ENCODE measurements at regions not wholly inside any gene's neighbourhood (a gene's known extent, or its start where the extent isn't known, plus 50 kb on each side); places are given as distances from the start of the nearest gene placed in this dataset.
"Not testable (repeated sequence)": the region's sequence is repeated elsewhere in the genome, so short reads cannot be mapped to it uniquely, and the experiment has no call there.

- no peak for DNase-seq
These were observed 599.0 kb upstream of the TPK1 start for GRCh38 chr7:145434811-145435210.

- no peak for DNase-seq
These were observed 596.0 kb upstream of the TPK1 start for GRCh38 chr7:145431834-145432233.

DNA sequence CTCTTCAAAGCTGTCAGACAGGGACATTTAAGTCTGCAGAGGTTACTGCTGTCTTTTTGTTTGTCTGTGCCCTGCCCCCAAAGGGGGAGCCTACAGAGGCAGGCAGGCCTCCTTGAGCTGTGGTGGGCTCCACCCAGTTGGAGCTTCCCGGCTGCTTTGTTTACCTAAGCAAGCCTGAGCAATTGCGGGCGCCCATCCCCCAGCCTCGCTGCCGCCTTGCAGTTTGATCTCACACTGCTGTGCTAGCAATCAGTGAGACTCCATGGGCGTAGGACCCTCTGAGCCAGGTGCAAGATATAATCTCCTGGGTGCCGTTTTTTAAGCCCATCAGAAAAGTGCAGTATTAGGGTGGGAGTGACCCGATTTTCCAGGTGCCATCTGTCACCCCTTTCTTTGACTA is 582.6 kb upstream of the TPK1 start:
- DNase-seq: not testable (repeated sequence)

- no peak for DNase-seq
These were observed 575.2 kb upstream of the TPK1 start for GRCh38 chr7:145411066-145411465.

- no peak for DNase-seq
These were observed 562.9 kb upstream of the TPK1 start for GRCh38 chr7:145398758-145399157.

DNA sequence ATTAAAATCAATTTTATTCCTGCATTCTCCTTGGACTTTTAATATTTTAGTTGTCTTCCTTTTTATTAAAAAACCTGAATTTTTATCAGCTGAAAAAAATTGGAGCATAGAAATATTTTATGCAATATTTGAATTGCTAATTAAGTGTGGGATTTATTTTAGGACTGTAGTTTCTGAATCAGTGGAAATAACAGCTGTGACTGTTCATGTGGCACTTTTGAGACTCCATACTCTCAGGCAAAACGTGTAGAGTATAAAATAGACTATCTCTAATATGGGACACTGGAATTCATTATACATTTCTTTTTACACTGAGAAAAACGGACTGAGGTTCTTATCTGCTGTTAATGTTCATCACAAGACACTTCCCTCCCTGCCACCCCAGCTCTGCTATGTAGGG is 558.3 kb upstream of the TPK1 start:
- DNase-seq: no peak

GRCh38 chr7:145382762-145383161 is 546.9 kb upstream of the TPK1 start:
- DNase-seq: no peak

- no peak for DNase-seq
These were observed 542.3 kb upstream of the TPK1 start for GRCh38 chr7:145378197-145378596.

- DNase-seq: no peak
These were observed 524.8 kb upstream of the TPK1 start for GRCh38 chr7:145360511-145361100.

- no peak for DNase-seq
These were observed 514.5 kb upstream of the TPK1 start for GRCh38 chr7:145350334-145350733.

GRCh38 chr7:145349452-145349851 is 513.6 kb upstream of the TPK1 start:
- DNase-seq: not testable (repeated sequence)

GRCh38 chr7:145347271-145347670 is 511.4 kb upstream of the TPK1 start:
- DNase-seq: no peak

- DNase-seq: no peak
These were observed 503.5 kb upstream of the TPK1 start for GRCh38 chr7:145339319-145339718.

DNA sequence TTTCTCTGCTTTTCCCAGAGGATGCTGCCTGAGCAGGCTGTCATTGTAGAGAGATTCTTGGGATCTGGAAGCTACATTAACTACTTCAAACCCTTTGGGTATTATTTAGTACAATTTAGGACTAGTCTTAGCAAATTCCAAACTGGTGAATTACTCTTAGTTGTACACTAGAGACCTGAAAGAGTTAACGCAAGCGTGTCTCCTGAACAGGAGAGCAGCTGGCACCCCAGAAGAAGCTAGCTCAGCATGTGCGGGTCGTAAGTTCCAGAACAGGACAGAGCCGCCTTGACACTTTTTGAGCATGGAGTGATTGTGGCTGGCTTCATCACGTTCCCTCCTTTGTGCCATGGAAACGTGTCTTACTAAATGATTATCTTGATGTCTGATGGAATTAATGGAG is 495.7 kb upstream of the TPK1 start:
- DNase-seq: no peak

DNA sequence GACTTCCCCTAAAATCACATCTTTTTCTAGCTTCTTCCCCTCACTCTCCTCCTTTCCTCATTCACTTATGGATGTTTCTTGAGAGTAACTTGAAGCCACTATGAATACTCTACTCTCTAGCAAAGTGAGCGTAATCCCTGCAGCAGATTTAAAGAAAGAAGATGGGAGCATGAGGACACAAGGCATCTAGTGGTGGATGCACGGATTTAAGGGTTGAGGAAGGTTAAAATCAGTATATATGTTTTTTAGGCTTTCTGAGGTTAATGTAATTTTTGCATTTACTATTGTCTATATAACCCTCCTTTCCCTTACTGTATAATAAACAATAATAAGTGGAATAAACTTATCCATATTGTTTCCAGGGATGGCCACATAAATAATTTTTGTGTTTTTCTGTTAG is 495.2 kb upstream of the TPK1 start:
- DNase-seq: no peak

DNA sequence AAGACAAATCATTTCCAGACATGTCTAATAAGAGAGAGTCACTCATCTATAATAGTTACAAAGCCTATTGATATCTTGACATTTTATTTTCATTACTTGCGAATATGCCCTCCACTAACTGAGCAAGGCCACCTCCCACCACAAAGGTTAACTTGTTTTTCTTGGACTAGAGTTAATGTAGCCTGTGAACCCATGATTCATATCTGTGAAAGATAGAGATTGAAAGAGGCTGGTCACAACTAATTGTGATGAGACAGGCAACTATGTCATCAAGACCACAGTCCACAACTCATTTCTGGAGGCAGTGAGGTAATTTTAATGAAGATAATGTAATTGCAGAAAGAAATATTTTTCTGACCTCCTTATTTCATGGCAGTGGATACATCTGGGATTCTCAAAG is 491.8 kb upstream of the TPK1 start:
- no peak for DNase-seq

DNA sequence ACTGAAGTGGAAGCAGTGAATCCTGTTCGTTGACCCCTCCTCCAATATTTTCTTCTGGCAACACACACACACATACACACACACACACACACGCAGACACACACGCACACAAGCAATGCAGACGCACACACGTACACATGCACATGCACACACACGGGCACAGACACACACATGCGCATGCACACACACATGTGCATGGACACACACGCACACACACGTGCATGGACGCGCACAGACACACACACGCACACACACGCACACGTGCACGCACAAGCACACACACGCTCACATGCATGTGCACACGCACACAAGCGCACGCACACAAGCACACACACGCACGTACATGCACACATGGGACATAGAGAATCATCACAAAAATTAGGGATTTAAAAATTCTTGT is 488.2 kb upstream of the TPK1 start:
- no peak for DNase-seq

- no peak for DNase-seq
These were observed 477.7 kb upstream of the TPK1 start for GRCh38 chr7:145313551-145313950.

GRCh38 chr7:145293754-145294153 is 457.9 kb upstream of the TPK1 start:
- no peak for DNase-seq

GRCh38 chr7:145293228-145293701 is 457.4 kb upstream of the TPK1 start:
- no peak for DNase-seq

DNA sequence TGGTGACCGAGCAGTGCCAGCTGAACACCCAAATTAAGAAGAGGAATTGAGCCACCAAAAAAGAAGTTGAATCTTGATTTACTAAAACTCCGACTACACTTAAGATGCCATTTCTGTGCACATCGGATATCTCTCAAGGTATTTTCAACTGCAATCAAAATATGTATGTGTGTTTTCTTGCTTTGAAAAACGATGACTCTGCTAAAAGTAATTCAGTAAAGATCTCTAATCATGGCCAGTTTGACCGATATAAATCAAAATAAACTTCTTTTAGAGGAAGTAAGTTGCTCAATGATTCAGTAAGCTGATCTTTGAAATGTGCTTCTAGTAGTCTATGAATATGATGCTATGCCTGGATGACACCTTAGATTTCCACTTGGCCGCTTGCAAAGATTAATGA is 453.5 kb upstream of the TPK1 start:
- DNase-seq: no peak

GRCh38 chr7:145276118-145276517 is 440.3 kb upstream of the TPK1 start:
- DNase-seq: no peak

GRCh38 chr7:145269418-145270161 is 433.7 kb upstream of the TPK1 start:
- no peak for DNase-seq

DNA sequence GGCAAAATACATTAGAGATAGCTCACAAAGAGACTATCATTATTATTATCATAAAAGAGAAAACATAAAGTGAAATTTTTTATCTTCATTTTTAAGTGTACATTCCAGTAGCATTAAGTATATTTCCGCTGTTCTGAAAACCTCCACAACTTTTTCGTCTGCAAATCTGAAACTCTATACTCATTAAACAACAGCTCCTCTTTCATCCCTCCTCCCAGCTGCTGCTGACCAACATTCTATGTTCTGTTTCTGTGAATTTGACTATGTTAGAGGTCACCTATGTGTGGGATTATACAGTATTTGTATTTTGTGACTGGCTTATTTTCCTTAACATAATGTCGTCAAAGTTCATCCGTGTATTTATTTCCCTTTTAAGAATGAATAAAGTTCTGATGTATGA is 429.3 kb upstream of the TPK1 start:
- DNase-seq: no peak

GRCh38 chr7:145263886-145264285 is 428.0 kb upstream of the TPK1 start:
- DNase-seq: no peak
